Fibroblast of skin of back (primary cell): ENCODE measurements at regions not wholly inside any gene's neighbourhood (a gene's known extent, or its start where the extent isn't known, plus 50 kb on each side); places are given as distances from the start of the nearest gene placed in this dataset.
A peak's percentile ranks its signal among the peaks of the same experiment; 100 is the strongest.
"Not testable (repeated sequence)": the region's sequence is repeated elsewhere in the genome, so short reads cannot be mapped to it uniquely, and the experiment has no call there.

Experiments used
- DNase-seq: peaks from one replicate; pipeline ENCODE4 v3.0.0-alpha.2; 2013

DNA sequence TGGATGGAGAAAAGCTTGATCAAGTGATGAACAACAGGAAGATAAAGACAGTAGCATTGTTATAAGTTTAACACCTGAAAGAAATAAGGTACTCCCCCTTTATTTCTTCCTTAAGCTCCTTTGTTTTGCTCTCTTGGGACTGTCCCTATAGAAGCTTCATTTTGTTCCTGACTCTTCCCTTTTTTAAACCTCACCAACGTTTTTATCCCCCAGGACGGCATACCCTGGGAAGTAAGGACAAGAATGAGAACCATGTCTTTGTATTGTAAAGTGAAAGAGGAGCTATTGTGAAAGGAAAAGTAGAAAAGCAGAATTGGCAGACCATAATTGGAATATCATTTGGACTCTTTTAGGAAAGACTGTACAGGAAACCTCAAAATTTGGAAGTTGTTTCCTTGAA is 1368.6 kb upstream of the C9orf72 start:
- DNase-seq = no peak

DNA sequence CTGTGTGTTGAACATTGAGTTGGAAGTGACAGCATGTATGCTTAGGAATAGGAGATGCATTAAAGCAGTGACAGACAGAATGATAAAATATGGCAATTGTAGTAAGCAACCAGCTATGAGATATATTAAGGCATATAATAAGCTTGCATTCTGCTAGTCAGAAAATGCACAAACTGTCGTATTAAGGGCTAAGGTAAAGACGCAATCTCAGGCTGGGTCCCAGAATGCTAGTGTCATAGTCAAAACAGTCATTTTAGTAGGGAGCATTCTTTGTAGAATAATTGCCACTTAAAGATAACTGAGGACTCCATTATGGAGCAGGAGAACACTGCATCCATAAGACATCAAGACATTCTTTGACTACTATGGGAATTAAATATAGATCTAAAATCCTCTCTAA is 1369.7 kb upstream of the C9orf72 start:
- no peak for DNase-seq

DNA sequence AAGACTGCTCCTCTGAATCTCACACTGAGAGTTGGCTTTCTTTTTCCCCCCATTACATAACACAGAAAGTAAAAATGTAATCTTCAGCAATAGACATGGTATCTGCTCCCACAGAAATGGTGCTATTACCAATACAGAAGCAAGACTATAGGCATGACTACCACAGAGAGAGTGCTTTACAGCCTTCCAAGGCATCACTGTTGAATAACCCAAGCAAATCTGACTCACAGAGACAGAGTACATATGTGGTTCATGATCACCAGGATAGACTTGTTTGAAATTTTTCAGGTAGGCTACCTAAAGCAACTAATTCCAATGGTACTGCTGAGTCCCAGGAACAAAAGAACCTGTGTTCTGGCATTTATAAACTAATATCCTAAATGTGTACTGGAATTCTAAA is 1373.4 kb upstream of the C9orf72 start:
- no peak for DNase-seq

DNA sequence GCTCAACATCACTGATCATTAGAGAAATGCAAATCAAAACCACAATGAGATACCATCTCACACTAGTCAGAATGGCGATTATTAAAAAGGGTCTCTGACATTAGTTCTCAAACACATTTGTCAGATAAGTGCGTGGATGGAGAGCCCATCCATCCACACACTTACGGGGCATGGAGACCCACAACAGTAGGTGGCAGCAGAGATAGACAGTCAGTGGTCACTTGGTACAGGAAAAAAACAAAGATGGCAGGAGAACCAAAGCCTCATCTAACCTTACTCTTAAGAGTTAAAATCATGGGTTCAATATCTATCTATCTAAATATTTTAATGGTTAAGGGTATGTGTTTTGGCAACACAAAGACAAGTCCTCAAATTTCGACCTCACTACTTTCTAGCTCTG is 1378.7 kb upstream of the C9orf72 start:
- no peak for DNase-seq

DNA sequence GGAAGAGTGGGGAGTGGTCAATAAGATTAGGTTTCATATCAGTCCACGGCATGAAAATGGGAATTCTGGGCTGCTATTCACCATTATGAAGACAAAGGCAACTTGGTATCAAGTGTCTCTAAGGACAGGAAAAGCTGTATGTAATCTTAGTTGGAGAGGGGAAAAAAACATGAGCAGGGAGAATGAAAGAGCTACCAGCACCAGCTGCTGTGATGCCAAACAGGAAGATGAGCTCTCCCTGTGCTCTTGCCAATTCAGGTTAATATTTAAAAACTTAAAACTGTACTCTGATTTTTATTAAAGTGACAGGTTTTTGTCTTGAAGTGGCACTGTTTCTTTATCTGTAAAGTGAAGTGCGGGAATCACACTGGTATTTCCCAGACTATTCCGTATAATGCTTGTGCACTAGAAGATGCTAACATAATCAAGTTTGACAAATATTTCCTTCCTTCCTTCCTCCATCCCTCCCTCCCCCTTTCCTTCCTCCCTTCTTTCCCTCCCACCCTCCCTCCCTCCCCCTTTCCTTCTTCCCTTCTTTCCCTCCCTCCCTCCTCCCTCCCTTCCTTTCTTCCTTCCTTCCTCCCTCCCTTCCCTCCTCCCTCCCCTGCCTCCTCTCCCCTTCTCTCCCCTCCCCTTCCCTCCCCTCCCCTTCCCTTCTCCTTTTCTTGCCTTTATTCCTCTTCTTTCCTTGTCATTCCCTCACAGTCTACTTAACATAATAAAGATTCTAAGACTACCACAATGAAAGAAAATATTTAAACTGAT is 1383.0 kb upstream of the C9orf72 start:
- no peak for DNase-seq

DNA sequence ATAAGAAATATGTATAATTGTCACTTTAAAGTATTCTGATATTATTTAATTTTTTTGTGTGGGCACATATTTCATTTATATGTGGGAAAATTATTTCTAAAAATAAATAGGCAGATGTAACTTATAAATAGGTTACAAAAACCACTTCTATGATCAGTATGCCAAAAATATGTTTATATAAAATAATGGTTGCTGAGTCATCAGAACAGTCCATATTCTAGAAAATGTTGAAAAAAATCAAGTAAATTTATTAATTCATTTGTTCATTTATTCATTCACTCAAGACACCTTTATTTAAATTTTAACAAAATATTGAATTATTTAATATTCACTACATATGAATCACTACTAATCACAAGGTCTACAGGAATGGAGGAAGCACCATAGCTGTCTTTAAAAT is 1387.3 kb upstream of the C9orf72 start:
- no peak for DNase-seq

DNA sequence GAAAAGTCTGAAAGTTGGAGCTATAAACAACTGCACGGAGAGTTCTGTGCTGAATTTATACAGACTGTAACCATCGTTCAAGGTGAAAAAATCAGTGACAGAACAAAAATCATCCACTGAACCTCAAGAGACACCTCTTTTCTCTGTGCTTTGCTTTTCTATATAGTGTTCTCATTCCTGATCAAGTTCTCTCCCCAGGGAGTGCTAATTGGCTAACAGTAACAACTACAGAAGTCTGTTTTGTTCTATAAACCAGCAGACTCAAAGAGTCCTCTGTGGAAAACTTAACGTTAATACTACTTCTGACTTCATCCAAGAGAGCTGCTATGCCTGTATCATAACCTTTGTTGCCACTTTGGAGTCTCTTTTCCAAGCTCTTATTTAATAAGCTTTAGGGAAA is 1388.3 kb upstream of the C9orf72 start:
- no peak for DNase-seq

DNA sequence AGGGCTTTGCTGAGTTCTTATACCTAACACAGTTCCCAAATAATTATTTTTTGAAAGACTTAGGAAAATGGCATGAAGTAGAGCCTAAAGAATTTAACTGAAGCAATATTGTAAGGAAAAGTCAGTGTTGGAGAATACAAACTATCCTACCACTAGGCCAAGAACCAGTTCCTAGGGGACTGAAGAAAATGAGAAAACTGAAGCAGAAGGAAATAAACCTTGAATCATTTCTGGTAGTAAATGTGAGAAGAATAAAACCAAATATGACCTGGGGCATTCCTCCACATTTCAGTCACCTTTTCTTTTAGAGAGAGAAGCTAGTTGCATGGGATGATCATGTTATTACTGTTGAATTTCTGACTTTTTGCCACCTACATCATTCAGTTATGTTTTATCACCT is 1393.9 kb upstream of the C9orf72 start:
- DNase-seq = peak; percentile 48

DNA sequence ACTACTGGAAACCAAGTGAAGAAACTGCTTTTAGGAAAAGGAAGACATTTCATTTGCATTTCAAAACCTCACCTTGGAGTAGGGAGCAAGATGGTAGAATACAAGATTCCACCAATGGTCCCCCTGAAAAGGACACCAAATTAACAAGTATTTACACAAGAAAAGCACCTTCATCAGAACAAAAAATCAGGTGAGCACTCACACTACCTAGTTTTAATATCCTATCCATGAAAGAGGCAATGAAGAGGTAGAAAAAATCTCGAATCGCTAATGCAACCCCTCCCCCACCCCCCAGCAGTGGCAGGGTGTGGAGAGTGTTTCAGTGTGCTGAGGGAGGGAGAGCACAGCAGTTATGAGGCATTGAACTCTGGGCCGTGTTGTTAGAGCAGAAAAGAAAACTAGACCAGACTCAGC is 1397.0 kb upstream of the C9orf72 start:
- no peak for DNase-seq

DNA sequence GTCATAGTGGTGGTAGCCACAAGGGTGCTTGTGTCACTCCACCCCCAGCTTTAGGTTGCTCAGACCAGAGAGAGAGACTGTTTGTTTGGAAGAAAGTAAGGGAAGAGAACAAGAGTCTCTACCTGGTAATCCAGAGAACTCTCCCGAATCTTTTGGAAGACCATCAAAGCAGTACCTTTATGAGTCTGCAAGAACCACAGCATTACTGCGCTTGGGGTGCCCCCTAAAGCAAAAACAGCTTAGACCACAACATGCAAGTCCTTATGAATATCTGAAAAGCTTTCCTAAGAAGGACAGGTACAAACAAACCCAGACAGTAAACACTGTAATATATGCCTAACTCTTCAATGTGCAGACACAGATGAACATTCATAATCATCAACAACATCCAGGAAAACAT is 1398.6 kb upstream of the C9orf72 start:
- no peak for DNase-seq

DNA sequence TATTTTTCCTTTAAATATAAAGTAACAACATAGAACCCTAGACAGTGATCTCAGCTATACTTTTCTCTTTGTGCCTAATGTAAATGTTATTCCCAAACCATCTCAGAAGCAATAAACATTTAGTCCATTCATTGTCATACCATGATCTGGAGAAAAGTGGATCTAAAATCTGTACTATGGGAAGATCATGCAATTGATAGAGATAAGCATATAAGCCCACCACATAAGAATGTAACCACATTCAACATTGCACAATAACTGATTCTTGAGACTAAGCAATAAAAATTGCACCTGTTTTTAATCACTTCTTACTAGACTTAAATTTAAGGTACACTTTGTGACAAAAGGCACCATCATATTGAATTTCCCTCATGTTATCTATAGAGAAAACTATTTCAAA is 1403.0 kb upstream of the C9orf72 start:
- no peak for DNase-seq

DNA sequence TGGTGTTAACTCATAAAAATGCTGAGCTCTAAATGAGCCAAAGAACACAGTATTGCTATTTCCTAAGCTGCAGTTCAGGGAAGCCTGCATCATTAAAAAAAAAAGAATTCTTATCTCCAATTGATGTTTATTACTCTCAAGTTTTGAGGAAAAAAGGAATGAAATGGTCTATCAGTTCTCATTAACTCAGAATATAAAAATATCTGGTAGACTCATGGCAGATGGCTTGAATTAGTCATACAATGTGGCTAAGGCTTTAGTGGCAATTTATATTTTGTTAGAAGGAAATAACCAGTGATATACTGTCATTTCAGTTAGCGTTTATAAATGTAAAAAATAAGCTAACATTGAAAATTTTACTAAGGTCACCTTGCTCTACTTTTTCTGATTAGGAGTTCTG is 1403.4 kb upstream of the C9orf72 start:
- DNase-seq = no peak

DNA sequence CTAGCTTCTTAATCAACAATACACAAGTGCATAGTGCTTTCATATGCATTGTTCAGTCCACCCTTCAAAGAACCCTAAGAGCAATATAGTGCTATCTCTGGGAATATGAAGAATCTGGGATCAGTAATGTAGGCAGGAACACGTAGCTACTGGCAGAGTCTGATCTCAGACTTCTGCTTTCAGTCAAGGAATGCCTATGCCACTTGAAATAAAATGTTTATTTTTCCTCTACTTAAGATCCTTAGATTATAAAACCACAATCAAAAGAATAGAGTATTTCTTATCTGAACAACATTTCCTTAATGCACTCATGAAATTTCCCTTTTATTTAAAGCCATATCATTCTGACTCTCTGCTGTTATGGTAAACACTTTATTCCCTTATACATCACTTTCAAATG is 1407.8 kb upstream of the C9orf72 start:
- no peak for DNase-seq

DNA sequence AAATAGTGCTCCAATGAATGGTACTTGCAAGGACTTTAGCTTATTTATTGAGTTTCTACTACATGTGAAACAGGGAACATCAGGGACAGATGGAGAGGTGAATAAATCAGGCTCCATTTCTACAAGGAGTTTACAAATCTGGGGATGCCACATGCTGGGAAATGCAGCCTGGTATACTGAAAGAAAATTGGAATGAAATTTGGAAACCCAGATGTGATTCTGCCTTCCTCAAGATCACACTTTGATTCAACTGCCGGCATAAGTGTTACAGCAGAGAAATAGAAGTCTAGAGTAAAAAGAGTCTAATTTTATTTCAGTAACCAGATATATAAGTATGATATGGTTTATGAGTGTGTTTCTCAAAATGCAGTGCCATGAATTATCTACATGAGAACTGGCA is 1408.4 kb upstream of the C9orf72 start:
- DNase-seq = no peak

DNA sequence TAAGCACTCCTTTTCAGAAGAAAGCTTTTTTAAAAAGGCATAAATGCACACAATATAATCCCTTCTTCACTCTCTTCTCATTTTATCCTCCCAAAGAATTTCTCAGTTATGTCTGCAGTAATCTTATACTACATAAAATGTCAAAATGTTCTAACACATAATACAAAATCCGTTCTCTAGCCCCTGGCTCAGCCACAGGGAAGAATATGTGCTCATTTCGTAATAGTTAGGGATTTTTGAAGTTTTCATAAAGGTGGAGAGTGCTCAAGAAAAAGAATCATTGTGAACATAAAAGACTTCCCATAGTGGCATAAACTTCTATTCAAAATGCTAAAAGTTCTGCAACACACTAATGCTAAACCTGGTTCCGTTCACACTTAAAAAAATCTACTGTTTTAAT is 1410.7 kb upstream of the C9orf72 start:
- DNase-seq = no peak

DNA sequence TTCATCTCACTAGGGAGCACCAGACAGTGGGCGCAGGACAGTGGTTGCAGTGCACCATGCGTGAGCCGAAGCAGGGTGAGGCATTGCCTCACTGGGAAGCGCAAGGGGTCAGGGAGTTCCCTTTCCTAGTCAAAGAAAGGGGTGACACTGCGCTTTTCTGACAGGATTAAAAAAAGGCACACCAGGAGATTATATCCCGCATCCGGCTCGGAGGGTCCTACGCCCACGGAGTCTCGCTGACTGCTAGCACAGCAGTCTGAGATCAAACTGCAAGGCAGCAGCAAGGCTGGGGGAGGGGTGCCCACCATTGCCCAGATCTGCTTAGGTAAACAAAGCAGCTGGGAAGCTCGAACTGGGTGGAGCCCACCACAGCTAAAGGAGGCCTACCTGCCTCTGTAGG is 1416.7 kb upstream of the C9orf72 start:
- not testable (repeated sequence) for DNase-seq

DNA sequence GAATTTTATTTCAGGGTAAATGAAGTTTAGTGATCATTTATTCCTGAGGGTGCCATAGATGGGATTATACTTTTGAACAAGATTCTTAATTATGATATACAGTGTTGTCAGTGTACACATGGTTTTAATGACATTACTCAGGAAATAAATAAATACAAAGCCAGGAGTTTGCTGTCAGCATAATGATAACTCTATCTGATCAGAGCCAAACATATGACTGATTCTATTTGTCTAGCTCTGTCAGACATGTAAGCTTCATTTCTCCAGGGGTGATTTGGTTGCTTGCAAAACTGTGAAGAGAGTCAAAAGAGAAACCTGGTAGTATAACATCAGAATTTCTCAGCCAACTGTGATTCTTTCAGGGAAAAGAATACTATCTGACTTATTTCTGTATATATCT is 1425.8 kb upstream of the C9orf72 start:
- DNase-seq = no peak

DNA sequence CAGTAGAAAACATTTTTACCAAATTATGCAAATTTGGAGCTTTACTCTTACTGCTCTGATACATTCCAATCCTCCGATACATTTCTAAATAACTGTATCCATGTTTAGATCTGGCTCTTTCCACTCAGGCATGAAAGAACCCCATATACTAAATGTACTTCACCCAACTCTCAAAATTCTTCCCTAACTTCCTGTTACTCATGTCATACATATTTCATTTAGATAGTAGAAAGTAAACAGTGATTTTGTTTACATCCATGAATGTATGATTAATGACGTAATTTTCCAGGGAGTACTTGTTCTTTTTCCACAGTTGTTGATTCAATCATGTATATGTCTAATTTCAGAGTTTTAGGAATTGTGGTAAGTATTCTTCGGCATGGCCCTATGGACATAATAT is 1426.5 kb upstream of the C9orf72 start:
- DNase-seq = peak; percentile 7

DNA sequence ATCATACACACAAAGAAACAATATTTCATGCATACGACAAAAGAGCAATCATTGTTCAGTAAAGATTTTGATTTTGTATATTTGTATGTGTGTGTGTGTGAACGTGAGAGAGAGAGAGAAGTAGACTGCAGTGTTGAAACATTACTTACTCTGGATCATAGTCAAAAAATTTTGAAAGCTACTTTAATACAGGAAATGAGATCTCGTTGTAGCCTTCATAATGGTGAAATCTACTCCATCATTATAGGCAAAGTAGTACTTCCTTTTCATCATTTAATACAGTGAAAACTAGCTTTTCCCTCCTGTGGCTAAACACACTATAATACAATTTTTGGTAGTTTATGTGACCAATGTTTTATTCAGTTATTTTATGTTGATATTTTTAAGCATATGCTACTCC is 1427.7 kb upstream of the C9orf72 start:
- DNase-seq = no peak

DNA sequence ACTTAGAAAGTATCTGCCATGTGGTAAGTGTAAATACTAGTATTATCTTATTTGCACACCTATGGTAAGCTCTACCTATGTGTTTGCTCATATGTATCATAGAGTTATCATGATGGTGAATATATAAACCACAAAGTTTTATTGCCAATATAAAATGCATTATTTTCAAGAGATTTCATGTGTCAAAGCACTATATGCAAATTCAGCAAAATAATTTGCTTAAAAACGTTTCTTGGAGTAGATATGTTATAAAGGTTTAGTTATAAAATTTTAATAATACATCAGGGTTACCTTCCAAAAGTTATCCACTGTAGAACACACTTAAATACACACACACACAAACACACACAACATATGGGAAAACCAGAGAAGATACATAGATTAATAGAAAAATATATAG is 1431.7 kb upstream of the C9orf72 start:
- DNase-seq = no peak

DNA sequence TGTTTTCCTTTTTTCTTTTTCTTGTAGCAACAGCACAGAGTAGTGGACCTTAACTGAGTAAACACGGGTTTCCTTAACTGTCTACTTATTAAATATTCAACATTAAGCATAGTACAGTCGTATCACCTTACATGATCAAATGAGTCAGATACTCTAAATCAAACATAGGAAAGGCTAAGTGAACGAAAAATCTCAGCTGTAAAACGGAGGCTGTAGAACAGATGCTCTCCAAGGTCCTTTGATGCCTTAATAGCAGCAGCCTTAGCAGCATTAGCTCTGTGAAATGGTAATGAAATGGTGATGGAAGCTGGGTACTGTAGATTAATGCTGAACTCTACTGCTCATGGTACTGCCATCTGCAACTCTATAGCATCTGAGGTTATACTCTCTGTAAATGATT is 1433.3 kb upstream of the C9orf72 start:
- no peak for DNase-seq

DNA sequence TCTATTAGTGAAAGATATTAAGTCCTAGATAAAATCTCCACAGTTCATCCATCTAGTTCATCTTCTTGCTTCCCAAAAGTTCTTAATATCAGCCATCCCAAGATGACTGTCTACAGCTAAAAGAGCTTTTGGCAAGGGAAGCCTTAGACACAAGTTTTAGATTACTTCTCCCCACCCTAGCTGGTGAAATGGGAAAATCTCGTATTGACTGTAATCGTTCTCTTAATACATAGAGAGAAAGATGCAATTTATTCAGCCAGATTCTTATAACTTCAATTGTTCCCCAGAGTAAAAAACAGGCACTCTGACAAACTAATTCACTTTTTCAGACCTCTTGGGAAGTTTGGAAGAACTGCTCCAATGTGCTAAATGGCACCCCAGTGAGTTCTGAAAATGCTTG is 1439.6 kb upstream of the C9orf72 start:
- no peak for DNase-seq

DNA sequence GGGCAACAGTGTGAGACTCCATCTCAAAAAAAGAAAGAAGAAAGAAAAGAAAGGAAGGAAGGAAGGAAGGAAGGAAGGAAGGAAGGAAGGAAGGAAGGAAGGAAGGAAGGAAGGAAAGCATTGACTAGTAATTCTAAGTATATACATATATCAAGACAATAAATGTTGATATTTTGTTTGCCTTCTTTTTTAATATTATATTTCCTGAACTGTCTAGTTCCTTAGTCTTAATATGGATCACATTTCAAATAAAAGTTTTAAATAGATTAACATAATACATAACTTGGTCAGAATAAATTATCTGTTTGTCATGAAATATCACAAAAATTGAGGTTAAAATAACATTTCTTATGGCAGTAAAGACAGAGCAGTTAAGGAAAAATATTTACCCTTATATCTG is 1448.4 kb upstream of the C9orf72 start:
- DNase-seq = no peak

DNA sequence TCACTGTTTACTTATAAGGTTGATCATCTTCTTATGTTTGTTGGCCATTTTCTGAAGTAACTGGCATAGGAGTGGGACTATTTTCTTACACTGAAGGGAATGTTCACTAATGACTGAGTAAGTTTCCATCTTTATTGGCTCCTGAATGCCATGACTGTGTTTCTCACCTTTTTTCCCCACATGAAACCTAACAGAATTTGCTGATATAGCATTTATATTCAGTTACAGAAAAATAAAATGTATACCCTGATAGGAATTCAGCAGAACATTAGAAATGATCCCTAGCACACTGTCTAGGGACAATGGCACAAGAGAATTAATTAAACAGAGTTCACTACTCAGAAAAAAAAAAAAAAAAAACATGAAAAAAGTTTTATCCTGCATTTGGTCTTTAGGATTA is 1465.1 kb upstream of the C9orf72 start:
- no peak for DNase-seq

DNA sequence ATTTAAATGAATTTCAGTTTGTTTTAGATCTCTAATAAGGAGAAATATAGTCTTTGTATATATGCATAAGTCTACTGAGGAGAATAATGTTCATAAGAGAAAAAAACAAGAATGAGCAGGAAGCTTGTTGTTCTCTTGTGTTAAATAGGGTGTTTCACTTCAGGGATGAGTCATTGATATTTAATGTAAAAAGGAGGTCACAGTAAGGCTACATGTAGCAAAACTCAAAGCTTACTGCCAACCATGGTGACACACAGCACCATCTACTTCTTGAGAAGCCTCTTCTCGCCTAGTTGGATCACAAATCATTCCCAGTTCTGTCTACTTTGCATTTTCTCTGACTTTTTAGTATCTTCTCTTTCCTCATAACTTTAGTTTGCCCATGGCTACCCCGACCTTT is 1466.0 kb upstream of the C9orf72 start:
- peak; percentile 27 for DNase-seq
